ENCODE measurements at regions not wholly inside any gene's neighbourhood (a gene's known extent, or its start where the extent isn't known, plus 50 kb on each side); places are given as distances from the start of the nearest gene placed in this dataset.
A peak's percentile ranks its signal among the peaks of the same experiment; 100 is the strongest.
"Not testable (repeated sequence)": the region's sequence is repeated elsewhere in the genome, so short reads cannot be mapped to it uniquely, and the experiment has no call there.

DNA sequence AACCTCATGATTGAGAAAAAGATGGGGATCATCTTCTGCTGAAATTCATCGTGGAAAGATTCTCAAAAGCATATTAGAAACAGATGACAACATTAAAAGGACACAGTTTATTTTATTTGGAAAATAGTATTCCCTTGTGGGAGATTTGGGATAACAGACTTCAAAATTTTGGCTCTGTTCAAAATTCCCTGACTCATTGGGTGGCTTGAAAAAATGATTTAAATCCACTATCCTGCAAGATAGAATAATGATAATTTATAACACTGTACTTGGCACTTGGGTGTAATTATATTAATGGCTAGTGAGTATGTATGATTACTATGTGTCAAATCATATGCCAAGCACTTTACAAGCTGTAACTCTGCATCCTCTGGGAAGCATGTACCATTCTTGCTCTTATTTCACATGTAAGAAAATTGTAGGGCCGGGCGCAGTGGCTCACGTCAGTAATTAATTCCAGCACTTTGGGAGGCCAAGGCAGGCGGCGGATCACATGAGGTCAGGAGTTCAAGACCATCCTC, 128.8 kb downstream of the LMNTD1 start:
- DNase-seq = peak; percentile 63

DNA sequence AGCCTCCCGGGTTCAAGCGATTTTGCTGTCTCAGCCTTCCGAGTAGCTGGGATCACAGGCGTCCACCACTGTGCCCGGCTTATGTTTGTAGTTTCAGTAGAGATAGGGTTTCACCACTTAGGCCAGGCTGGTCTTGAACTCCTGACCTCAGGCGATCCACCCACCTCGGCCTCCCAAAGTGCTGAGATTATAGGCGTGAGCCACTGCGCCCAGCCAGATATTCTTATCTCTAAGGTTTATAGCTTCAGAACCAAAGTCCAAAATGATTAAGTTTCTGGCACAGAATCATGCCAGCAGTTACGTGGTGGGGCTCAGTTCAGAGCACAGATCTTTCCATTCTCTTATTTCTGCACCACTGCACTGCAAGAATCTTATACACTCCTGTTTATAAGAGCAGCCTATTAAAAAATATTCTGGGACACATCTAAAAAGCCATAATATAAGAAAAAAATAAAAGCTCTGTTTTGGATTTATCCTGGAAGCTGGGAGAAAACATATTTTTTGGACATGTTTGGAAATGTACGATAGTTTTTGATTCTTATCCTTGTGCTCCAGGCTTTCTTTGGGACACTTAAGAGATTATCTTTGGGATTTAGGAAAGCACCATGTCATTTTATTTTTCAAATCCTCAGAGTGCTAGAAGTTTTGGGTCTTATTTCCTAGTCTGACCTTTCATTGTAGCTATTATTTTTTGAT, 129.6 kb downstream of the LMNTD1 start:
- DNase-seq = no peak

GRCh38 chr12:25422241-25422640, 130.8 kb downstream of the LMNTD1 start:
- no peak for DNase-seq

DNA sequence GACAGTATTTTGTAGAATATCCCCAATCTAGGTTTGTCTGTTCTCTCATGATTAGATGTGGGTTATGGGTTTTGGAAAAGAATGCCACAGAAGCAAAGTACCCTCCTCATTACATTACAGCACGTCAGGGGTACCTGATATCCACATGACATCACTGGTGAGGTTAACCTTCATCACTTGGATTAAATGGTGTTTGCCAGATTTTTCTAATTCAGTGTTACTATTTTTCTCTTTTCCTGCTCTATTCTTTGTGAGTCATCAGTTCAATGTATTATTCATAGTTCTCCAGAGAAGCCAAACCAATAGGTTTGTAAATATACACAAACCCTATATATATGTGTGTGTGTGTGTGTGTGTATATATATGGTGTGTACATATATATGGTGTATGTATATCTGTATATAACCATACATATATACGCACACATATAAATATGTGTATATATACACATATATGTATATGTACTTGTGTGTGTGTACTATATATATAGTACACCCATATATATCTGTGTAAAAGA, 131.4 kb downstream of the LMNTD1 start:
- DNase-seq = no peak

GRCh38 chr12:25420116-25420515, 133.0 kb downstream of the LMNTD1 start:
- no peak for DNase-seq

DNA sequence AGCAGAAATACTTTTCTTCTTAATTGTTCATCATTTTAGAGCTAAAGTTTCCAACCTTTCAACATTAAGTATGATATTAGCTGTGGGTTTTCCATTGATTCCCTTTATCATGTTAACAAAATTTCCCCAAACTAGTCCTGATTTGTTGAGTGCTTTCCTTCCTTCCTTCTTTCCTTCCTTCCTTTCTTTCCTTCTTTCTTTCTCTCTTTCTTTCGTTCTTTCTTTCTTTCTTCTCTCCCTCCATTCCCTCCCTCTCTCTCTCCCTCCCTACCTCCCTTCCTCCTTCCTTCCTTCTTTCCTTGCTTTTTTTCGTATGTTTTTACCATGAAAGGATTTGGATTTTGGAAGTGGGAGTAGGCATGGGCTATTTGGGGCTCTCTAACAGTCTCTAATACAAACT, 133.5 kb downstream of the LMNTD1 start:
- no peak for DNase-seq

GRCh38 chr12:25417071-25417470, 136.0 kb downstream of the LMNTD1 start:
- DNase-seq = no peak

DNA sequence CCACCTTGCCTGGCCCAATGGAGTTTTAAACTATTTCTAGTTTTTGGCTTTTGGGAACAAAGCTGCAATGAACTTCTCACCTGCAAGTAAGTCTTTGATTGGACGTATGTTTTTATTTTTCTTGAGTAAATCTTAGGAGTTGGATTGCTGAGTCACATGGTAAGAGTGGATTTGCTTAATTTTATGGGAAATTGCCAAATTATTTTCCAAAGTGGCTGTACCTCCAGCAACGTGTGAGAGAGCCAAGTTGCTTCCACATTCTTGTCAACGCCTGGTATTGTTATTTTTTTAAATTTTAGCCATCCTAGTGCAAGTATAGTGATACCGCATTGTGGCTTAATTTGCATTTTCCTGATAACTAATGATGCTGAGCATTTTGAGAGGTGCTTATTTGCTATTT, 136.6 kb downstream of the LMNTD1 start:
- no peak for DNase-seq

DNA sequence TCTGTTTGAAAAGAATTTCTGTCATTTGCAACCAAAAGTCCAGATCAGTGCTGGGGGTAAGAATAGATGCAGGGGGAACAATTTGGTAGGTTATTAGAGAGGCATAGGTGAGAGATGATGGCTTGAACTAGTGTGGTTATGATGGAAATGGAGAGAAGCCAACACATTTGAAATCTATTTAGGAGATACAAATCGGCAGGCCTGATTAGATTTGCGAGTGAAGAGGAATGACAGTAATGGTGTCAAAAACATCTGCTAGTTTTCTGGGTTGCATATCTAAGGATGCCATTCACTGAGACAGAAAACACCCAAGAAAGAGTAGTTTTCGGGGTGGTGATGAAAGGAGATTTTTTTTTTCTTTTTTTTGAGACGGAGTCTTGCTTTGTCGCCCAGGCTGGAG, 138.1 kb downstream of the LMNTD1 start:
- no peak for DNase-seq

DNA sequence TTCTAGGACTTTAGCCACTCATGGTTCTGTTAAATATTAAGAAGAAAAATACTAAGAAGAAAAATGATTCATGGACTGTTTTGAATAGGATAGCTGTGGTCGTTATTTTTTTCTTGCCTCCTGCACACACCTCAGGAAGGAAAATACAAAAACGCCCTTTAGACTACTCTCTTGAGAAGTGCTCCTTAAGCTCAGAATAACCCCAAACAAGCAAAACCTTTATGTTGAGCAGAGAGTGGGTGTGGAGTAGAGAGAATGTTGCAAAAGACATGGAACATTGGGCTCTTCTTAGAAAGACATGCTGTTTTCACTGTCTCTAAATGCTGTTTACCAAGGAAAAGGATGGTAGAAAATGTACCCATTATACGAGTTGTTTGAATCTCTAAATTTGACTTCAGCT, 140.3 kb downstream of the LMNTD1 start:
- no peak for DNase-seq

- DNase-seq = no peak
Measured at GRCh38 chr12:25404955-25405354, 148.1 kb downstream of the LMNTD1 start.

DNA sequence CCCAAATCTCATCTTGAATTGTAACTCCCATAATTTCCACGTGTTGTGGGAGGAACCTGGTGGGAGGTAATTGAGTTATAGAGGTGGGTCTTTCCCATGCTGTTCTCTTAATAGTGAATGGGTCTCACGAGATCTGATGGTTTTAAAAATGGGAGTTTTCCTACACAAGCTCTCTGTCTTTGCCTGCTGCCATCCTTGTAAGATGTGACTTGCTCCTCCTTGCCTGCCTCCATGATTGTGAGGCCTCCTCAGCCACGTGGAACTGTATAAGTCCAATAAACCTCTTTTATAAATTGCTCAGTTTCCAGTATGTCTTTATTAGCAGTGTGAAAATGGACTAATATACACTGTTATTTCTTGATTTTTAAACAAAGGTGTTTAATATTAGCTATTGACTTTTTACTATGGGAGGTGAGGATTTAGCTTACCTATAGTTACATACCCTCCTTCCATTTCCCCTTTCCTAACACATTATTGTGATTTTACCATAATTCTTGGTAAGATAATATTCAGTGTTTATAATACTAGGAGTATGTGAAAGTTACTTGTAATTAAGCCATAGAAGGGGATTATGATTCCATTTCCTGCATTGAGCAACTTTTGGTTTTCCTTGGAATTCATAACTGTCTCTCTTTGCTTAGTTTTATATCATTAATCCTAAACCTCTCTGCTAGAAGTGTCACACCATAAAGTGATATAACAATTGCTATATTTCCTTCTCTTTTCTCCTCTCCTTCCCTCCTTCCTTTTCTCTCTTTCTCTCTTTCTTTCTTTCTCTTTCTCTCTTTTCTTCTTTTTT, 151.0 kb upstream of the KRAS start:
- no peak for DNase-seq

GRCh38 chr12:25397001-25397400, 146.3 kb upstream of the KRAS start:
- DNase-seq = no peak

DNA sequence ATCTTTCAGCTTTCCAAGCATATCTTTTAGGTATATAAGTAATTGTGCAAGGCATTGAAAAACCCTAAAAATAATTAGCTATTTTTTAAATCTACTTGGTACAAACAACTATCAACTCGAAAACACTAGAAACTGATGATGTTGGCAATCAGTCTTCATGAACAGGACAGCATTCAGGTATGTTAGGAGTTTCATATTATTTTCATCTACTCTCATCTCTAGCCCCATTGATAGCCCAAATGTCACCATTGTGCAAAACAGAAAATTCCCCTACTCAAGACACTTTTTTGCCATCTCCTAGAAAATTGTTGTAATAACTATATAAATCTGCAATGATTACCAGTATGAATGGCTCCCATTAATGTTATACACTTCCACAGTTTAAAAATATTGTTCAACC, 144.5 kb upstream of the KRAS start:
- DNase-seq = no peak

DNA sequence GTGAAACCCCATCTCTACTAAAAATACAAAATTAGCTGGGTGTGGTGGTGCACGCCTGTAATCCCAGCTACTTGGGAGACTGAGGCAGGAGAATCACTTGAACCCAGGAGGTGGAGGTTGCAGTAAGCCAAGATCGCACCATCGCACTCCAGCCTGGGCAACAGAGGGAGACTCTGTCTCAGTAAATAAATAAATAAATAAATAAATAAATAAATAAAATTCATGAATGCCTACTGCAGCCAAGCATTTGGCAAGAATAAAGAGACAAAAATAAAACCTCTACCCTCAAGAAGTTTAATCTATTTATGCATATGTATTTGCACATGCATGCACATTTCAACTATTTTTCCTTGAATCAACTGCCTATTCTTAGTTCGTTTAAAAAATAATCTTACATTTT, 144.0 kb upstream of the KRAS start:
- DNase-seq = not testable (repeated sequence)

DNA sequence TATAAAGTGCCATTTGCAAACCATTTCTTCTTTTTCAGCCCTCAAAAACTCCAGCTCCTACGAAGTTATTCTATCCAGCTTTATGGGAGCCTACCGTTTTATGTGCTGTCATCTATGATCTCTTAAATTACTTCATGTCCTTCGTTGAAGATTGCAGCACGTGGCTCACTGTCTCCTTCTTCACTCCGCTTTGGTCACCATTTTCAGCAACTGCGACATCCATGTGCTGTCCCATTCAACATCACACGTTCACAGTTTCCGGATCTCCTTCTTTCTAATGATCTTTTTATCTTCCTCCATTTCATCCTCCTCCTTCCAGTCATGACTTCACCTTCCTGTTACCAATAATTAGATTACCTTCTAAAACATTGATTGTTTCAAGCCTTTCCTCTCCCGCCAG, 143.3 kb upstream of the KRAS start:
- DNase-seq = no peak

DNA sequence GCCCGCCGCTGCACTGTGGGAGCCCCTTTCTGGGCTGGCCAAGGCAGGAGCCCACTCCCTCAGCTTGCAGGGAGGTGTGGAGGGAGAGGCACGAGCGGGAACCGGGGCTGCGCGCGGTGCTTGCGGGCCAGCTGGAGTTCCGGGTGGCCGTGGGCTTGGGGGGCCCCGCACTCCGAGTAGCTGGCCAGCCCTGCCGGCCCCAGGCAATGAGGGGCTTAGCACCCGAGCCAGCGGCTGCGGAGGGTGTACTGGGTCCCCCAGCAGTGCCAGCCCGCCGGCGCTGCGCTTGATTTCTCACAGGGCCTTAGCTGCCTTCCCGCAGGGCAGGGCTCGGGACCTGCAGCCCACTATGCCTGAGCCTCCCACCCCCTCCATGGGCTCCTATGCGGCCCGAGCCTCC, 140.6 kb upstream of the KRAS start:
- not testable (repeated sequence) for DNase-seq

GRCh38 chr12:25388183-25388582, 137.5 kb upstream of the KRAS start:
- DNase-seq = no peak

DNA sequence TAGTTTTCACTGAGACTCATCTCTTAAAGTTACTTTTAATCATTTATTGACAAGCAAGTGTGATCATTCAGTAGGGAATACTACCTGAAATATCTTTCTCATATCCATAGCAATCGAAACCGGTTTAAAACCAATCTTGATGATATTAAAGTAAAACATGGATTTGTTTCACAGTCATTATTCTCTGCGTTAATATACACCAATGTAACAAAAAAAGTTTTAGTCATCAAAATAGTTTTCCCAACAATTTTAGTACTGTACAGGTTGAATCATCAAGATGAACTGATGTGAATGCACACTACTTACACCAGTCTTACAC, 137.0 kb upstream of the KRAS start:
- DNase-seq = no peak

DNA sequence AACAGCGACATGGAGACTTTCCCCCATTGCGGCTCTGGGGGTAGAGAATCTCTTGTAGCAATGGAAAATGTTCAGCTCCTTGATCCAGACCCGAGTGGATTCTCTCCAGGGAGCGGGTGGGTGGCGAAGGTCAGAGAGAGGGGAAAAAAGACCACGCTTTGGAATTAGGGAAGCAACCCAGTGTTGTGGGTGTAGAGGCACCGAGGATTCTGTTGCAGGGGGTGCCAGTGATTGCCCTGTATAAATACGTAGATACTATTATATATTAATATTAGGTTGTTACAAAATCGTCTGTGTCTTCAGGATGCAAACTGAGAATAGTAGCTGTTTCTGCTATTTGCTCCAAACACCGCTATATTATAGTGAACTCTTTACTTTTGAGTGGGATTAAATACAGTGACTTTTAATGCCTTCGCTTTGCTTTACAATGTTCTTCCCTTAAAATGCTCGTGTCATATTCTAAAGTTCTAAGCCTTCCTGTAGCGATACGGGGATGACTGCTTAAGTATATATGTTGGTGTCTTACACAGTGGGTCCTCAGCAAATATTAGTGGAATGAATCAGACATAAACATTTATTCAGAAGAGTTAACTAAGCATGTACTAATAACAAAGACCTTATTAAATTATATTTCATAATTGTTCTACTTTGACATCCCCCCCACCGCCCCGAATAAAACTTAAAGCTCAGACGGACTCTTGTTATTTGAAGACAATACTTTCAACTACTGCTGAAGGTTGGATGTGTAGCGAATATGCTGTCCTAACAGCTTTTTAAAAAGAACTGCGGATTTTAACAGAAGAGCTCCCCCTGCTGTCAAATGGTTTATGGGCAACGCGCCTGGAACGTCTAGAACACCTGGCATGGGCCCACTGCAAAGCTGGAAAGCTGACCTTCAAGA, 136.4 kb upstream of the KRAS start:
- peak; percentile 91 for DNase-seq

DNA sequence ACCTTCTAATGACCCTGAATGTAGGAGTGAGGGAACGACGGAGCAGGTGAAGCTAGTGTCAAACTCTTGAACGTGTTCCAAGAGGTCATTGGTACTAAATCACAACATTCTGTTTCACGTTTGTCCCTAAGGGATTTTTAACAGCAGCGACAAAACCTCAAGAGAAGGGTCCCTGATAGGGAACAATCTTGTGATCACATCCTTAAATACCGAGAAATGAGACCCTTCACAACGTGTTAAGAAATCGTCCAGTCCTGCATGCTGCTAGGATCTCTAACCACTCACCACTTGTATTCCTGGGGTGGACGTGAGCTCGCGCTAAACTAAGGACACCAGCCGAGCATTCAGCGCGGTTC, 134.1 kb upstream of the KRAS start:
- no peak for DNase-seq

- DNase-seq = no peak
Measured at GRCh38 chr12:25384038-25384892, 133.5 kb upstream of the KRAS start.
